Esophagus muscularis mucosa (tissue), 4 donors: ENCODE measurements at regions not wholly inside any gene's neighbourhood (a gene's known extent, or its start where the extent isn't known, plus 50 kb on each side); places are given as distances from the start of the nearest gene placed in this dataset.

Source experiments
- DNase-seq: peaks from one replicate; pipeline ENCODE4 v3.0.0-alpha.2; 2017; ENCODE audit errors: extremely low spot score
- H3K27ac ChIP-seq, 4 donors: fragments of 200-600 bp; sonication (generic); replicated peaks in 1 of 4; 1 replicate in 3 of 4; 2 replicates in 1 of 4; pipeline ENCODE4 v1.5.1; 2016 to 2019; ENCODE audit warnings: mild to moderate bottlenecking in 1 of 4
- H3K27me3 ChIP-seq, 4 donors: fragments of 200-600 bp; sonication (generic); one replicate each; pipeline versions ENCODE4 v1.5.1 to v1.6.0; 2016 to 2019
- H3K36me3 ChIP-seq, 4 donors: fragments of 200-600 bp; sonication (generic); one replicate each; pipeline ENCODE4 v1.5.1; 2016 to 2019
- H3K4me1 ChIP-seq, 4 donors: fragments of 200-600 bp; sonication (generic); one replicate each; pipeline ENCODE4 v1.5.1; 2016 to 2019
- H3K4me3 ChIP-seq, 4 donors: fragments of 200-600 bp; sonication (generic); 1 replicate in 2 of 4; 2 replicates in 2 of 4; pipeline ENCODE4 v1.5.1; 2016 to 2019; ENCODE audit warnings: mild to moderate bottlenecking in 4 of 4, moderate library complexity in 1 of 4
- H3K9me3 ChIP-seq, 4 donors: fragments of 200-600 bp; sonication (generic); 1 replicate in 3 of 4; 2 replicates in 1 of 4; pipeline ENCODE4 v1.5.1; 2016 to 2019
- EP300 ChIP-seq: sonication (generic); formaldehyde crosslinking; IDR thresholded peaks from one replicate; pipeline ENCODE4 v1.6.1; 2017; ENCODE audit warnings: antibody characterized with exemption
- POLR2A ChIP-seq: fragments of 450-650 bp; IDR thresholded peaks from one replicate; pipeline ENCODE4 v1.6.1; 2017; ENCODE audit warnings: antibody characterized with exemption, moderate library complexity, mild to moderate bottlenecking, low read depth
- POLR2AphosphoS5 ChIP-seq, 2 donors: sonication (generic); formaldehyde crosslinking; IDR thresholded peaks; one replicate each; pipeline ENCODE4 v1.6.1; 2017; ENCODE audit warnings: antibody characterized with exemption in 2 of 2
- WGBS: methylation state at CpG from one replicate; pipeline ENCODE4 v1.1.5; 2018; 5-methylcytosine and 5-hydroxymethylcytosine counted together
- intact Hi-C: fragments of 100-400 bp; cut with DNase I; formaldehyde crosslinking; loops from one replicate; pipeline ENCODE4 v1.15.1; 2023
- TF ChIP-seq, protein P1 (sequence below), 3 experiments: fragments of 200-600 bp in 2 of 3; fragments of 450-650 bp in 1 of 3; sonication (generic) in 2 of 3; IDR thresholded peaks; one replicate each; pipeline ENCODE4 v1.5.1; 2017 to 2019; ENCODE audit warnings: antibody characterized with exemption in 3 of 3, mild to moderate bottlenecking in 2 of 3, moderate library complexity in 1 of 3

DNA sequence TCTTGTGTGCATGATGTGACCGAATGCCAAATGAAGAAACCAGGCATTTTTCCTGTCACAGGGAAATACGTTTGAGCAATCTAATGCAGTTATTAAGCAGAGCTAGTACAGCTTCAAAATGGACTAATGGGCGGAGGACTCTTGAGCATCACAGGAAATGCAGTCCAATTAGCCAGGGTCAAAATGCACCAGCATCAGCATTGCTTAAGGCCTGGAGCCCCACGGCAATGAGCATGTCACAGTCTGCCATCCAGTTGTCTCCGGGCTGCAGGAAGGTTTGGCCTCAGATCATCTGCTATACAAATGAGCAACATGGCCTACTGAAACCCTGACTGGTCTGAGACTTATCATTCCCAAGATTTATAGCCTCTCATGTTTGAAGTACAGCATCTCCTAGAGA lies 652.1 kb upstream of the SLC35B3 start:
- no peak for DNase-seq
- H3K4me3 ChIP-seq: no peak overlapping the region
- TF ChIP-seq EP300 (no peak), POLR2A (no peak), POLR2AphosphoS5 (IDR thresholded peaks at IDR 0.05) (no peak)
- TF ChIP-seq, protein P1, sequence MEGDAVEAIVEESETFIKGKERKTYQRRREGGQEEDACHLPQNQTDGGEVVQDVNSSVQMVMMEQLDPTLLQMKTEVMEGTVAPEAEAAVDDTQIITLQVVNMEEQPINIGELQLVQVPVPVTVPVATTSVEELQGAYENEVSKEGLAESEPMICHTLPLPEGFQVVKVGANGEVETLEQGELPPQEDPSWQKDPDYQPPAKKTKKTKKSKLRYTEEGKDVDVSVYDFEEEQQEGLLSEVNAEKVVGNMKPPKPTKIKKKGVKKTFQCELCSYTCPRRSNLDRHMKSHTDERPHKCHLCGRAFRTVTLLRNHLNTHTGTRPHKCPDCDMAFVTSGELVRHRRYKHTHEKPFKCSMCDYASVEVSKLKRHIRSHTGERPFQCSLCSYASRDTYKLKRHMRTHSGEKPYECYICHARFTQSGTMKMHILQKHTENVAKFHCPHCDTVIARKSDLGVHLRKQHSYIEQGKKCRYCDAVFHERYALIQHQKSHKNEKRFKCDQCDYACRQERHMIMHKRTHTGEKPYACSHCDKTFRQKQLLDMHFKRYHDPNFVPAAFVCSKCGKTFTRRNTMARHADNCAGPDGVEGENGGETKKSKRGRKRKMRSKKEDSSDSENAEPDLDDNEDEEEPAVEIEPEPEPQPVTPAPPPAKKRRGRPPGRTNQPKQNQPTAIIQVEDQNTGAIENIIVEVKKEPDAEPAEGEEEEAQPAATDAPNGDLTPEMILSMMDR (IDR thresholded peaks at IDR 0.05): no peak
- H3K4me1 ChIP-seq: no peaks in the 10 kb centered on the region
- 77% methylated on average over 5 of the region's 5 CpGs for WGBS
- no peaks in the 10 kb centered on the region for H3K36me3 ChIP-seq
- no peaks in the 10 kb centered on the region for H3K9me3 ChIP-seq
- intact Hi-C loops: no loop called here
- no peaks in the 10 kb centered on the region for H3K27me3 ChIP-seq
- no peak overlapping the region for H3K27ac ChIP-seq

DNA sequence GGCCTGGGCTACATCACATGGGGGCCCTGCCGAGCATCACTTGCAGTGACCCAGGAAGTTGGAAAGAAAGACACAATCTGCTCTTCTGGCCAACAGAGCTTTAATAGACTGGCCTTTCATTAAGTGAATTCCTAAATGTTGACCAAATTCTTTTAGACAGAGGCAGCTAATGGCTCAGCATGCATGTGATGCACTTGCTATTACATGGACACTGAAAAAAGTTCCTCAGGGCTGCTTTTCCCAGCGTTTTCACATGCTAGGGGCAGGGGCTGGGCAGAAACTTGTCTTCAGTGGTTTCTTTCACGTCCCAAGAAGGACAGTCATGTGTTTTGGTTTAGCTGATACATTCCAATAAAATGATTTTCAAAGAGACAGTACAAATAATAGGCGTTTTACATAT lies 651.0 kb upstream of the SLC35B3 start:
- DNase-seq: no peak
- TF ChIP-seq EP300 (no peak), POLR2A (no peak), POLR2AphosphoS5 (IDR thresholded peaks at IDR 0.05) (no peak)
- TF ChIP-seq, protein P1 (IDR thresholded peaks at IDR 0.05): no peak
- no peaks in the 10 kb centered on the region for H3K27me3 ChIP-seq
- intact Hi-C loops: no loop called here
- H3K4me3 ChIP-seq: no peak overlapping the region
- WGBS: 72% methylated on average over 4 of the region's 4 CpGs
- H3K4me1 ChIP-seq: no peaks in the 10 kb centered on the region
- no peaks in the 10 kb centered on the region for H3K36me3 ChIP-seq
- H3K27ac ChIP-seq: no peak overlapping the region
- H3K9me3 ChIP-seq: no peaks in the 10 kb centered on the region

DNA sequence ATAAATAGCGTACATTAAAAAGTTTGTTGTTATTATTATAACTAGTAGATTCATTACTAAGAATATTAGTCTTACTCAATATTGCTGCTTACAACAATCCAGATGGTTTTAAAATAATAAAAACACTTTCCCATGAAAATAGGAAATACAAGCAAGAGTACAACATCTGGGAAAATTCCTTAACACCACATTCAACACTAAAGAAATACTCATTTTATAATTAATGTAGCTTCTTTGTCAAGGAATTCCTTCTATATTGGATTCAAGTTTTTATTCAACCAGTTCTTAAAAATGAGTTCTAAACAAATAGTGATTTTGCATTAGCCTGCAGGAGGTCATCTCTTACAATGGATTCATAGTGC lies 650.3 kb upstream of the SLC35B3 start:
- intact Hi-C loops: no loop called here
- Histone ChIP-seq H3K27me3 (no peaks in the 10 kb centered on the region), H3K4me1 (no peaks in the 10 kb centered on the region), H3K9me3 (no peaks in the 10 kb centered on the region), H3K36me3 (no peaks in the 10 kb centered on the region), H3K27ac (no peak overlapping the region), H3K4me3 (no peak overlapping the region)
- DNase-seq: no peak
- WGBS: 84% methylated on average over 1 of the region's 1 CpG
- TF ChIP-seq POLR2AphosphoS5 (IDR thresholded peaks at IDR 0.05) (no peak), POLR2A (no peak), EP300 (no peak)
- TF ChIP-seq, protein P1 (IDR thresholded peaks at IDR 0.05): no peak

DNA sequence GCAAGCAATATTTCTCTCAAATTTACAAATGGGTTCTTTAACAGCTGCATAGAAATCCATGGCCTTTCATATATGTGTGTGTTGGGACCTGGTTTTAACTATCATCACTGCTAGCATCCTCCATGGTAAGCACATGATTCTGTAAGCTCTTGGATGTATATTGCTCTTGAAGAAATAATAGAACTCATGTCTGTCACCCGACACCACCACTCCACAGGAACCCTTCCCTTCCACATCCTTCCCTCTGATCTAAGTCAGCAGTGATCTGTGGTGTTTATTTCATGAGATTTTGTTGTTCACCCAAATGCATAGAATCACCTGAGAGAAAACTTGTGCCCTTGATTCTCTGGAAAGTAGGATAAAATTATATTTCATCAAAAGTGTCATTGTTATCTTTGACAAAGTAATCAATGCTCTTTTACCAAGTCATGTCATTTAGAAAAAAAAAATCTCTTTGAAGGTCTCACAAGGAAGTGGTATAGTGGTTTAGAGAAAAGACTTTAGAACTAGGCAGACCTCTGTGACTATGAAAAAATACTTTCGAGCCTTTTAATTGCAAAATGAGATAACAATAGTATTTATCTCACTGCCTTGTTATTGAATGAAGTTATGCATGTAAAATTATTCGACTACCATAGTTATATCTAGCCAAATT lies 649.8 kb upstream of the SLC35B3 start:
- DNase-seq: no peak
- TF ChIP-seq POLR2A (no peak), POLR2AphosphoS5 (IDR thresholded peaks at IDR 0.05) (no peak), EP300 (no peak)
- TF ChIP-seq, protein P1 (IDR thresholded peaks at IDR 0.05): no peak
- no peaks in the 10 kb centered on the region for H3K27me3 ChIP-seq
- H3K27ac ChIP-seq: no peak overlapping the region
- intact Hi-C loops: no loop called here
- no peaks in the 10 kb centered on the region for H3K4me1 ChIP-seq
- no peaks in the 10 kb centered on the region for H3K9me3 ChIP-seq
- H3K36me3 ChIP-seq: no peaks in the 10 kb centered on the region
- H3K4me3 ChIP-seq: no peak overlapping the region
- whole genome bisulfite sequencing: 66% methylated on average over 3 of the region's 3 CpGs

DNA sequence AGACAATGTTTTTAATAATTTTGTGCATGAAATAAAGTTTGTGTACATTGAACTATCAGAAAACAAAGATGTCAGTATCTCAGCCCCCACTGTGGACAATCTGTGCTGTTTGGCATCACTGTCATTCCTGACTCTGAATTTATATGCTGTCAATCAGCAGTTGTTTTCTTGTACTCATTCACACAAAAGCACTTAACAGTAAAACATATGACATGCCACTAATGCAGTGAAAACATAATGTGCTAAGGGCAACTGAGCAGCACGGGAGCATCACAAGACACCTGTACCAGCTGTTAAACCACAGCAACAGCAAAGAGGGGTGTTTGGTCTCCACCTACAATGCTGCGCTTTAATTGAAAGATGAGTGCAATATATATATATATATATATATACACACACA lies 647.8 kb upstream of the SLC35B3 start:
- TF ChIP-seq, protein P1 (IDR thresholded peaks at IDR 0.05): no peak
- no peak for TF ChIP-seq POLR2A
- TF ChIP-seq EP300: no peak
- no peak for TF ChIP-seq POLR2AphosphoS5 (IDR thresholded peaks at IDR 0.05)
- no peaks in the 10 kb centered on the region for H3K36me3 ChIP-seq
- 75% methylated on average over 2 of the region's 2 CpGs for WGBS

More for the DNA sequence above, 647.8 kb upstream of the SLC35B3 start:
- Histone ChIP-seq H3K9me3 (no peaks in the 10 kb centered on the region), H3K4me3 (no peak overlapping the region), H3K4me1 (no peaks in the 10 kb centered on the region), H3K27me3 (no peaks in the 10 kb centered on the region), H3K27ac (no peak overlapping the region)
- no peak for DNase-seq
- intact Hi-C loops: no loop called here
